NCI-H446 treated with DMSO at 0.1 percent for 48 hours (cell line): ENCODE measurements at regions not wholly inside any gene's neighbourhood (a gene's known extent, or its start where the extent isn't known, plus 50 kb on each side); places are given as distances from the start of the nearest gene placed in this dataset.
A peak's percentile ranks its signal among the peaks of the same experiment; 100 is the strongest.

Experiments used
- DNase-seq: peaks from one replicate; lab custom pipeline; 2025; lab: John Stamatoyannopoulos, UW

- DNase-seq, result peak; percentile 19
Measured at GRCh38 chr7:25847336-25848070, 304.5 kb upstream of the NFE2L3 start.

GRCh38 chr7:25849500-25850184 lies 302.4 kb upstream of the NFE2L3 start:
- DNase-seq, result no peak

GRCh38 chr7:25850216-25850615 lies 301.8 kb upstream of the NFE2L3 start:
- DNase-seq, result no peak

- no peak for DNase-seq
Measured at GRCh38 chr7:25850735-25851134, 301.3 kb upstream of the NFE2L3 start.

GRCh38 chr7:25851332-25852210 lies 300.4 kb upstream of the NFE2L3 start:
- peak; percentile 38 for DNase-seq

GRCh38 chr7:25852211-25852938 lies 299.6 kb upstream of the NFE2L3 start:
- DNase-seq, result no peak

GRCh38 chr7:25852939-25853271 lies 299.1 kb upstream of the NFE2L3 start:
- no peak for DNase-seq

GRCh38 chr7:25853314-25853713 lies 298.7 kb upstream of the NFE2L3 start:
- DNase-seq, result no peak

- no peak for DNase-seq
Measured at GRCh38 chr7:25854059-25854458, 297.9 kb upstream of the NFE2L3 start.

GRCh38 chr7:25854608-25855497 lies 297.1 kb upstream of the NFE2L3 start:
- DNase-seq, result peak; percentile 100

- DNase-seq, result peak; percentile 56
Measured at GRCh38 chr7:25855854-25856782, 295.9 kb upstream of the NFE2L3 start.

GRCh38 chr7:25857376-25858067 lies 294.5 kb upstream of the NFE2L3 start:
- peak; percentile 83 for DNase-seq

- no peak for DNase-seq
Measured at GRCh38 chr7:25858200-25858524, 293.8 kb upstream of the NFE2L3 start.

- no peak for DNase-seq
Measured at GRCh38 chr7:25858525-25859411, 293.2 kb upstream of the NFE2L3 start.

GRCh38 chr7:25859412-25860274 lies 292.4 kb upstream of the NFE2L3 start:
- DNase-seq, result no peak

GRCh38 chr7:25860275-25861163 lies 291.5 kb upstream of the NFE2L3 start:
- no peak for DNase-seq

- no peak for DNase-seq
Measured at GRCh38 chr7:25861164-25861496, 290.9 kb upstream of the NFE2L3 start.
